Large intestine (tissue), 3 donors: ENCODE measurements at regions not wholly inside any gene's neighbourhood (a gene's known extent, or its start where the extent isn't known, plus 50 kb on each side); places are given as distances from the start of the nearest gene placed in this dataset.

Source experiments
- DNase-seq, 2 donors: peaks; one replicate each; pipeline versions ENCODE4 v3.0.0 to v3.0.0-alpha.2; 2013
- H3K27ac ChIP-seq: one replicate; pipeline ENCODE4 v1.5.1; 2013; ENCODE audit warnings: low read length
- H3K27me3 ChIP-seq: 2 replicates; pipeline ENCODE4 v1.6.1; 2013; ENCODE audit warnings: low read length; ENCODE audit not compliant: control insufficient read depth, insufficient read depth
- H3K36me3 ChIP-seq: 2 replicates; pipeline ENCODE4 v1.6.1; 2013; ENCODE audit warnings: low read length; ENCODE audit not compliant: control insufficient read depth, insufficient read depth
- H3K4me1 ChIP-seq: one replicate; pipeline ENCODE4 v1.6.1; 2013; ENCODE audit warnings: low read length; ENCODE audit not compliant: control insufficient read depth, insufficient read depth
- H3K4me3 ChIP-seq: one replicate; pipeline ENCODE4 v1.5.1; 2013; ENCODE audit warnings: low read length
- H3K9me3 ChIP-seq: one replicate; pipeline ENCODE4 v1.6.1; 2013; ENCODE audit warnings: mild to moderate bottlenecking, low read depth, low read length, moderate library complexity; ENCODE audit not compliant: control insufficient read depth
- WGBS: methylation state at CpG from one replicate; pipeline ENCODE4 v1.1.5; 2013; ENCODE audit warnings: low lambda C conversion rate; ENCODE audit not compliant: insufficient coverage; 5-methylcytosine and 5-hydroxymethylcytosine counted together

- Histone ChIP-seq H3K27ac (no peak overlapping the region), H3K36me3 (no peaks in the 10 kb centered on the region), H3K27me3 (no peaks in the 10 kb centered on the region), H3K4me3 (no peak overlapping the region), H3K9me3 (no peaks in the 10 kb centered on the region), H3K4me1 (no peaks in the 10 kb centered on the region)
- DNase-seq = no peak
- WGBS = 100% methylated on average over 1 of the region's 3 CpGs
These were observed 173.3 kb downstream of the KCNE4 start for GRCh38 chr2:223225266-223225665.

GRCh38 chr2:223226264-223226663, 174.3 kb downstream of the KCNE4 start:
- Histone ChIP-seq H3K27me3 (no peaks in the 10 kb centered on the region), H3K9me3 (no peaks in the 10 kb centered on the region)
- WGBS = no CpG with 5 or more reads among the region's 1 CpG

GRCh38 chr2:223227338-223227737, 175.3 kb downstream of the KCNE4 start:
- Histone ChIP-seq H3K27ac (no peak overlapping the region), H3K36me3 (no peaks in the 10 kb centered on the region), H3K9me3 (no peaks in the 10 kb centered on the region), H3K4me1 (no peaks in the 10 kb centered on the region), H3K4me3 (no peak overlapping the region), H3K27me3 (no peaks in the 10 kb centered on the region)
- WGBS = 100% methylated on average over 1 of the region's 2 CpGs
- DNase-seq = no peak

More at GRCh38 chr2:223226264-223226663, 174.3 kb downstream of the KCNE4 start:
- no peak overlapping the region for H3K4me3 ChIP-seq
- H3K4me1 ChIP-seq = no peaks in the 10 kb centered on the region
- H3K27ac ChIP-seq = no peak overlapping the region
- DNase-seq = no peak
- H3K36me3 ChIP-seq = no peaks in the 10 kb centered on the region

GRCh38 chr2:223228871-223229270, 176.9 kb downstream of the KCNE4 start:
- Histone ChIP-seq H3K4me1 (no peaks in the 10 kb centered on the region), H3K27ac (no peak overlapping the region), H3K36me3 (no peaks in the 10 kb centered on the region), H3K4me3 (no peak overlapping the region), H3K9me3 (no peaks in the 10 kb centered on the region), H3K27me3 (no peaks in the 10 kb centered on the region)
- no peak for DNase-seq

- H3K36me3 ChIP-seq = no peaks in the 10 kb centered on the region
- H3K4me3 ChIP-seq = no peak overlapping the region
- H3K4me1 ChIP-seq = no peaks in the 10 kb centered on the region
- WGBS = 100% methylated on average over 1 of the region's 2 CpGs
- no peaks in the 10 kb centered on the region for H3K9me3 ChIP-seq
- H3K27me3 ChIP-seq = no peaks in the 10 kb centered on the region
- no peak overlapping the region for H3K27ac ChIP-seq
- DNase-seq = no peak
These were observed 178.4 kb downstream of the KCNE4 start for GRCh38 chr2:223230352-223230751.

- H3K36me3 ChIP-seq = no peaks in the 10 kb centered on the region
- H3K4me1 ChIP-seq = no peaks in the 10 kb centered on the region
- no peak overlapping the region for H3K4me3 ChIP-seq
- H3K9me3 ChIP-seq = no peaks in the 10 kb centered on the region
- DNase-seq = no peak
- WGBS = no CpG with 5 or more reads among the region's 1 CpG
- H3K27me3 ChIP-seq = no peaks in the 10 kb centered on the region
- no peak overlapping the region for H3K27ac ChIP-seq
These were observed 180.3 kb downstream of the KCNE4 start for GRCh38 chr2:223232285-223232684.

GRCh38 chr2:223232896-223233295, 180.9 kb downstream of the KCNE4 start:
- no peaks in the 10 kb centered on the region for H3K9me3 ChIP-seq
- H3K36me3 ChIP-seq = no peaks in the 10 kb centered on the region
- no peak for DNase-seq
- no peaks in the 10 kb centered on the region for H3K27me3 ChIP-seq
- no peak overlapping the region for H3K4me3 ChIP-seq
- no peak overlapping the region for H3K27ac ChIP-seq
- WGBS = 69% methylated on average over 2 of the region's 2 CpGs
- H3K4me1 ChIP-seq = no peaks in the 10 kb centered on the region

GRCh38 chr2:223235986-223236385, 184.0 kb downstream of the KCNE4 start:
- WGBS = 100% methylated on average over 1 of the region's 2 CpGs

GRCh38 chr2:223238301-223238700, 186.3 kb downstream of the KCNE4 start:
- H3K27ac ChIP-seq = no peak overlapping the region
- H3K9me3 ChIP-seq = no peaks in the 10 kb centered on the region
- H3K36me3 ChIP-seq = no peaks in the 10 kb centered on the region
- no peak for DNase-seq
- no peaks in the 10 kb centered on the region for H3K4me1 ChIP-seq
- WGBS = no CpG with 5 or more reads among the region's 2 CpGs
- H3K4me3 ChIP-seq = no peak overlapping the region
- no peaks in the 10 kb centered on the region for H3K27me3 ChIP-seq

More at GRCh38 chr2:223235986-223236385, 184.0 kb downstream of the KCNE4 start:
- Histone ChIP-seq H3K4me3 (no peak overlapping the region), H3K27ac (no peak overlapping the region), H3K4me1 (no peaks in the 10 kb centered on the region), H3K9me3 (no peaks in the 10 kb centered on the region), H3K27me3 (no peaks in the 10 kb centered on the region), H3K36me3 (no peaks in the 10 kb centered on the region)
- DNase-seq = no peak

GRCh38 chr2:223243233-223243632, 191.2 kb downstream of the KCNE4 start:
- no CpG with 5 or more reads among the region's 3 CpGs for WGBS
- no peak overlapping the region for H3K4me3 ChIP-seq

GRCh38 chr2:223247136-223247535, 195.1 kb downstream of the KCNE4 start:
- no peak overlapping the region for H3K4me3 ChIP-seq
- H3K27me3 ChIP-seq = no peaks in the 10 kb centered on the region
- WGBS = 100% methylated on average over 3 of the region's 3 CpGs
- H3K36me3 ChIP-seq = no peaks in the 10 kb centered on the region
- no peak overlapping the region for H3K27ac ChIP-seq
- H3K4me1 ChIP-seq = no peaks in the 10 kb centered on the region
- no peak for DNase-seq
- H3K9me3 ChIP-seq = no peaks in the 10 kb centered on the region

More at GRCh38 chr2:223243233-223243632, 191.2 kb downstream of the KCNE4 start:
- H3K36me3 ChIP-seq = no peaks in the 10 kb centered on the region
- no peak for DNase-seq
- no peaks in the 10 kb centered on the region for H3K4me1 ChIP-seq
- no peaks in the 10 kb centered on the region for H3K27me3 ChIP-seq
- no peaks in the 10 kb centered on the region for H3K9me3 ChIP-seq
- no peak overlapping the region for H3K27ac ChIP-seq
